Lower leg skin (tissue), 3 donors: ENCODE measurements at regions not wholly inside any gene's neighbourhood (a gene's known extent, or its start where the extent isn't known, plus 50 kb on each side); places are given as distances from the start of the nearest gene placed in this dataset.

ENCODE experiments used
- POLR2A ChIP-seq, 2 donors: fragments of 450-650 bp; IDR thresholded peaks; one replicate each; pipeline ENCODE4 v1.6.1; 2016 to 2017; ENCODE audit warnings: antibody characterized with exemption in 2 of 2, mild to moderate bottlenecking in 1 of 2, moderate library complexity in 1 of 2
- TF ChIP-seq, protein P1 (sequence below), 3 donors: fragments of 450-650 bp; IDR thresholded peaks; one replicate each; pipeline ENCODE4 v1.5.1; 2016; ENCODE audit warnings: antibody characterized with exemption in 3 of 3, mild to moderate bottlenecking in 3 of 3, moderate library complexity in 2 of 3

GRCh38 chr7:73964786-73965185 lies 63.2 kb upstream of the ELN start:
- TF ChIP-seq, protein P1, sequence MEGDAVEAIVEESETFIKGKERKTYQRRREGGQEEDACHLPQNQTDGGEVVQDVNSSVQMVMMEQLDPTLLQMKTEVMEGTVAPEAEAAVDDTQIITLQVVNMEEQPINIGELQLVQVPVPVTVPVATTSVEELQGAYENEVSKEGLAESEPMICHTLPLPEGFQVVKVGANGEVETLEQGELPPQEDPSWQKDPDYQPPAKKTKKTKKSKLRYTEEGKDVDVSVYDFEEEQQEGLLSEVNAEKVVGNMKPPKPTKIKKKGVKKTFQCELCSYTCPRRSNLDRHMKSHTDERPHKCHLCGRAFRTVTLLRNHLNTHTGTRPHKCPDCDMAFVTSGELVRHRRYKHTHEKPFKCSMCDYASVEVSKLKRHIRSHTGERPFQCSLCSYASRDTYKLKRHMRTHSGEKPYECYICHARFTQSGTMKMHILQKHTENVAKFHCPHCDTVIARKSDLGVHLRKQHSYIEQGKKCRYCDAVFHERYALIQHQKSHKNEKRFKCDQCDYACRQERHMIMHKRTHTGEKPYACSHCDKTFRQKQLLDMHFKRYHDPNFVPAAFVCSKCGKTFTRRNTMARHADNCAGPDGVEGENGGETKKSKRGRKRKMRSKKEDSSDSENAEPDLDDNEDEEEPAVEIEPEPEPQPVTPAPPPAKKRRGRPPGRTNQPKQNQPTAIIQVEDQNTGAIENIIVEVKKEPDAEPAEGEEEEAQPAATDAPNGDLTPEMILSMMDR (IDR thresholded peaks at IDR 0.05): no peak
- TF ChIP-seq POLR2A (IDR thresholded peaks at IDR 0.05): no peak
